CD4-positive, CD25-positive, alpha-beta regulatory T cell (primary cell): ENCODE measurements at regions not wholly inside any gene's neighbourhood (a gene's known extent, or its start where the extent isn't known, plus 50 kb on each side); places are given as distances from the start of the nearest gene placed in this dataset.

Experiments
- ATAC-seq, 2 donors: fragments of 150-1000 bp; cut with Tn5 transposase; one replicate each; pipeline ENCODE4 v1.10.0; 2021; ENCODE audit warnings: low read depth in 2 of 2, moderate number of reproducible peaks in 2 of 2, moderate library complexity in 1 of 2
- DNase-seq, 3 donors: peaks; one replicate each; pipeline versions ENCODE4 v3.0.0 to v3.0.0-alpha.2; 2012 to 2022; ENCODE audit warnings: mixed read lengths in 1 of 3
- H3K27ac ChIP-seq: one replicate; pipeline ENCODE4 v1.7.0; 2013; ENCODE audit warnings: mild to moderate bottlenecking, low read length; ENCODE audit not compliant: insufficient read depth, poor library complexity, severe bottlenecking
- H3K27me3 ChIP-seq: one replicate; pipeline ENCODE4 v1.7.0; 2013; ENCODE audit warnings: low read length; ENCODE audit not compliant: control insufficient read depth, insufficient read depth
- H3K36me3 ChIP-seq: one replicate; pipeline ENCODE4 v1.7.0; 2013; ENCODE audit warnings: mild to moderate bottlenecking, low read length, moderate library complexity; ENCODE audit not compliant: control insufficient read depth, insufficient read depth
- H3K4me1 ChIP-seq: 2 replicates; pipeline ENCODE4 v1.7.0; 2013; ENCODE audit warnings: mild to moderate bottlenecking, low read length; ENCODE audit not compliant: insufficient read depth, control insufficient read depth, poor library complexity, severe bottlenecking
- H3K4me3 ChIP-seq: one replicate; pipeline ENCODE4 v1.7.0; 2013; ENCODE audit warnings: low read depth, mild to moderate bottlenecking, low read length, moderate library complexity
- H3K9me3 ChIP-seq, 2 experiments: 1 replicate in 1 of 2; 2 replicates in 1 of 2; pipeline ENCODE4 v1.7.0; 2013; ENCODE audit warnings: low read length in 2 of 2, mild to moderate bottlenecking in 1 of 2, moderate library complexity in 1 of 2; ENCODE audit not compliant: control insufficient read depth in 2 of 2
- H3K27ac Mint-ChIP-seq, 3 donors: one replicate each; pipeline ENCODE4 v1.8.0; 2020 to 2022; ENCODE audit warnings: mild to moderate bottlenecking in 3 of 3, mixed read lengths in 3 of 3, moderate library complexity in 2 of 3
- H3K27me3 Mint-ChIP-seq: one replicate; pipeline ENCODE4 v1.8.0; 2022; ENCODE audit warnings: mild to moderate bottlenecking, mixed read lengths
- H3K36me3 Mint-ChIP-seq: one replicate; pipeline ENCODE4 v1.8.0; 2020; ENCODE audit warnings: mixed read lengths
- H3K4me1 Mint-ChIP-seq, 4 donors: one replicate each; pipeline ENCODE4 v1.8.0; 2020 to 2022; ENCODE audit warnings: mixed read lengths in 4 of 4, mild to moderate bottlenecking in 1 of 4
- H3K4me3 Mint-ChIP-seq, 4 donors: one replicate each; pipeline ENCODE4 v1.8.0; 2020 to 2022; ENCODE audit warnings: mild to moderate bottlenecking in 4 of 4, mixed read lengths in 4 of 4, moderate library complexity in 3 of 4
- H3K9me3 Mint-ChIP-seq, 7 donors: one replicate each; pipeline ENCODE4 v1.8.0; 2020 to 2022; ENCODE audit warnings: mixed read lengths in 7 of 7, mild to moderate bottlenecking in 3 of 7, moderate library complexity in 2 of 7

DNA sequence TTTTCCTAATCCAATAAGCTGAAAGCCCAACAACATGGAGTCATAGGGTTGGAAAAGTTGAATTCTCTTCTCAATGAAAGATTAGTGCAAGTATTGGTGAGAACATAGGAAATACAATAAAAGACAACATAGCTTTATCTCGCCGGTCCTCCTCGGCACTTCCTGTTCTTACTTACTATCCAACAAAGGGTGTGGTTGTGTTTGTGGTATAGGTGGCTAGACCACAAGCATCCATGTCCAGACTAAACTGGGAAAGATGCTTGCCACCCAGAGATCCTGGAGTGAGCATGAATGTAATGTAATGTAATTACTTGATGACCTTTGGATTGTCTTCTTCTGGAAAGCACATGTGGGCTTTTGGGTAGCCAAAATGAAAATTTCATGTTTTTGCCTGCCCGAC, 223.8 kb downstream of the CPE start:
- ATAC-seq: no peak
- Mint-ChIP-seq H3K4me3 (no peak overlapping the region), H3K9me3 (peaks cover 0 to 7% (median 2%) of the 10 kb centered on the region in 7 donors), H3K27ac (no peak overlapping the region), H3K36me3 (no peaks in the 10 kb centered on the region), H3K27me3 (no peaks in the 10 kb centered on the region), H3K4me1 (no peaks in the 10 kb centered on the region)
- Histone ChIP-seq H3K4me1 (no peaks in the 10 kb centered on the region), H3K4me3 (no peak overlapping the region), H3K36me3 (no peaks in the 10 kb centered on the region), H3K9me3 (no peaks in the 10 kb centered on the region), H3K27ac (no peak overlapping the region), H3K27me3 (no peaks in the 10 kb centered on the region)
- no peak for DNase-seq

DNA sequence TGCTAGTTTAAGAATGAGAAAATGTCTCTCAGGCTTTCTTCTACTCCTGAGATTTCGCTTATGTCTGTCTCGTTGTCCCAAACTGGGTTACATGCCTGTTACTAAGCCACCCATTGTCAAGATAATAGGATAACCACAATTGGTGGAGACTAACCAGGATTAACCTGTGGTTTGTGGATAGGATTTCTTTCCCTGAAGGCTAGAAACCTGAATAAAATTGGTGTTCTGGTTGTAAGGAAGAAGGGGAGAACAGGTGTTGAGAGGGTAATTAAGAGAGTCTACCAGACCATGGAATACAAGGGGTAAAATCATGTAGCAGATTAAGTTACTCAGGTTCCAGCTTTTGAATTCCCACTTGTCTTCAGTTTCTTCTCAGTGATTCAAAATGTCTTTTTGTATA, 225.4 kb downstream of the CPE start:
- Mint-ChIP-seq H3K9me3 (peaks cover 0 to 7% (median 2%) of the 10 kb centered on the region in 7 donors), H3K4me1 (no peaks in the 10 kb centered on the region), H3K4me3 (no peak overlapping the region), H3K27me3 (no peaks in the 10 kb centered on the region), H3K27ac (no peak overlapping the region), H3K36me3 (no peaks in the 10 kb centered on the region)
- Histone ChIP-seq H3K9me3 (no peaks in the 10 kb centered on the region), H3K4me1 (no peaks in the 10 kb centered on the region), H3K27me3 (no peaks in the 10 kb centered on the region), H3K4me3 (no peak overlapping the region), H3K36me3 (no peaks in the 10 kb centered on the region), H3K27ac (no peak overlapping the region)
- ATAC-seq (no peak), DNase-seq (no peak)

- no peaks in the 10 kb centered on the region for H3K36me3 Mint-ChIP-seq
These were observed 227.0 kb downstream of the CPE start for GRCh38 chr4:165605811-165606210.

DNA sequence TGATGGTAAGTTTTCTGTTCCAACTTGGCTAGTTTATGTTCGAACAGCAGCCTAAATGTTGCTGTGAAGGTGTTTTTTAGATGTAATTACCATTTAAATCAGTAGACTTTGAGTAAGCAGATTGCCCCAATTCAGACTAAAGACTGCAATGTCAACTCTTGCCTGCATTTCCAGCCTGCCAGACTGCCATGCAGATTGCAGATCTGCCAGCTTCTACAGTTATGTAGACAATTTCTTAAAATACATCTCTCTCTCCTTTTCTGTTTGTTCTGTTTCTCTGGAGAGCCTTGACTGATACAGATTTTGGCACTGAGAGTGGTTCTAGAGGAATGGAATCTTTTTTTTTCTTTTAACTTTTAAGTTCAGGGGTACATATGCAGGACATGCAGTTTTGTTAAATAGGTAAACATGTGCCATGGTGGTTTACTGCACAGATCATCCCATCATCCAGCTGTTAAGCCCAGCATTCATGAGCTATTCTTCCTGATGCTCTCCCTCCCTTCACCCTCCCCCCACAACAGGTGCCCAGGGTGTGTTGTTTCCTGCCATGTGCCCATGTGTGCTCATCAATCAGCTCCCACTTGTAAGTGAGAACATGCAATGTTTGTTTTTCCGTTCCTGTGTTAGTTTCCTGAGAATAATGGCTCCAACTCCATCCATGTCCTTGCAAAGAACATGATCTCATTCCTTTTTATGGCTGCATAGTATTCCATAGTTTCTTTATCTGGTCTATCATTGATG, 227.8 kb downstream of the CPE start:
- Mint-ChIP-seq H3K27ac (peak overlapping the region in 1 of 3 donors; percentile 2), H3K4me3 (no peak overlapping the region), H3K9me3 (peaks cover 0 to 12% (median 4%) of the 10 kb centered on the region in 7 donors), H3K4me1 (peaks cover 0 to 8% (median 0%) of the 10 kb centered on the region in 4 donors), H3K36me3 (no peaks in the 10 kb centered on the region), H3K27me3 (no peaks in the 10 kb centered on the region)
- DNase-seq (no peak), ATAC-seq (no peak)
- no peak overlapping the region for H3K4me3 ChIP-seq
- no peaks in the 10 kb centered on the region for H3K36me3 ChIP-seq
- H3K27me3 ChIP-seq: no peaks in the 10 kb centered on the region
- H3K27ac ChIP-seq: no peak overlapping the region
- no peaks in the 10 kb centered on the region for H3K4me1 ChIP-seq
- no peaks in the 10 kb centered on the region for H3K9me3 ChIP-seq

More at GRCh38 chr4:165605811-165606210, 227.0 kb downstream of the CPE start:
- Mint-ChIP-seq H3K9me3 (peaks cover 0 to 8% (median 2%) of the 10 kb centered on the region in 7 donors), H3K27me3 (no peaks in the 10 kb centered on the region), H3K27ac (no peak overlapping the region), H3K4me3 (no peak overlapping the region), H3K4me1 (peaks cover 0 to 4% (median 0%) of the 10 kb centered on the region in 4 donors)
- Histone ChIP-seq H3K4me3 (no peak overlapping the region), H3K27me3 (no peaks in the 10 kb centered on the region), H3K36me3 (no peaks in the 10 kb centered on the region), H3K9me3 (no peaks in the 10 kb centered on the region), H3K4me1 (no peaks in the 10 kb centered on the region), H3K27ac (no peak overlapping the region)
- DNase-seq (no peak), ATAC-seq (no peak)

DNA sequence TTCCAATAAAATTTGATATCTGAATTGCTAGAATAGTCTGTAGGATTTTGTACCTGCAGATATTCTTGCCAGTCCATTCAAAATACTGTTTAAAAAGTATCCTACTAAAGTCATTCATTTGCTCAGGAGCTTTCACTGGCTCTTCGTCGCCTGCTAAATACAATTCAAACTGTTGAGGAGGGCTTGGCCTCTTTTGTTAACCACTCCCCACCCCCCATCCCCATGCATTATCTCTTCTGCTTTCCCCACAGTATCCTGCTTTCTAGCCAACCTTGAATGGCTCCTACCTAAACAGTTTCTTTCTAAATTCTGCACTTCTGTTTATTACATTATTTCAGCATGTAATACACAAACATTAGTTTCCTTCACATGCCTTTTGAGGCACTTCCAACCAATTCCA, 230.8 kb downstream of the CPE start:
- no peak overlapping the region for H3K4me3 Mint-ChIP-seq
- no peaks in the 10 kb centered on the region for H3K27me3 ChIP-seq
- peaks cover 0 to 12% (median 4%) of the 10 kb centered on the region in 7 donors for H3K9me3 Mint-ChIP-seq
- DNase-seq (no peak), ATAC-seq (no peak)
- H3K36me3 Mint-ChIP-seq: no peaks in the 10 kb centered on the region
- no peaks in the 10 kb centered on the region for H3K9me3 ChIP-seq
- peaks cover 0 to 8% (median 3%) of the 10 kb centered on the region in 4 donors for H3K4me1 Mint-ChIP-seq
- no peaks in the 10 kb centered on the region for H3K4me1 ChIP-seq
- no peaks in the 10 kb centered on the region for H3K27me3 Mint-ChIP-seq
- H3K4me3 ChIP-seq: no peak overlapping the region
- no peak overlapping the region for H3K27ac Mint-ChIP-seq
- no peak overlapping the region for H3K27ac ChIP-seq
- H3K36me3 ChIP-seq: no peaks in the 10 kb centered on the region

DNA sequence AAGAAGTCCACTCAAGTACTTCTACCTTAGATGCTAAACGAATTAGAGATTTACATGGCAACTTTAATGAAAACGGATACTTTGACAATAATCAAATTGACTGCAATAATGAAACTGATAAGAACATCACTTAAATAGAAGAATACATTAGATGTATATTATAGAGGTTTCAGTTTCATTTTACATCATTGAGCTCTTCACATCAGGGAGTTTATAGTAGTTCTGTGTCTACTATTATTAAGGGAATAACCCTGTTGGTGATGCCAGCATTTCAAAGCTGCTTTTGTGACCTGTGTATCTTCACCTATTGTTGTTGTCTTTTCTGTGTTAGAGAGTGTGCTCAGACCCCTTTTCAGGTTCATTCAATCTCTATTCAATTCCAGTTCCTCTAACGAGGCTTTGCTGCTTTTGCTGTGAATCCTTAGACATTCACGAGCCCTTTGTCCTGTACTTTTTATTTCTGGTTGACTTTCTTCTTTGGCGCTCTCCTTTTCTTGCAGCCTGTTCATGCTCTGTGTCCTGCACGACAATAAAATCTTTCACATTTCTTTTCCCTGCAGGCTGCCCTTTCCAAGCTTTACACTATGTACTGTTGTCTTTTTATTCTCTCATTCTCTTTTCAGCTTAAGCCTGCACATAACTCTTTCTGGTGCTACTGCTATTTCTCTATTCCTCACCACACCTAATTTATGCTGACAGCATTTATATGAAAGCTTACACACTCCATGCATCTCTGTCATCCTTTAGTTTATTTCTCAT, 232.1 kb downstream of the CPE start:
- H3K27me3 ChIP-seq: no peaks in the 10 kb centered on the region
- H3K4me3 ChIP-seq: peak overlapping the region; percentile 46
- Mint-ChIP-seq H3K9me3 (peaks cover 0 to 12% (median 2%) of the 10 kb centered on the region in 7 donors), H3K27ac (no peak overlapping the region), H3K27me3 (no peaks in the 10 kb centered on the region), H3K36me3 (no peaks in the 10 kb centered on the region), H3K4me3 (peak overlapping the region in 2 of 4 donors; percentile 3 to 79), H3K4me1 (peaks cover 0 to 8% (median 3%) of the 10 kb centered on the region in 4 donors)
- DNase-seq (peak in 1 of 3 donors; percentile 1), ATAC-seq (no peak)
- H3K36me3 ChIP-seq: no peaks in the 10 kb centered on the region
- no peak overlapping the region for H3K27ac ChIP-seq
- no peaks in the 10 kb centered on the region for H3K9me3 ChIP-seq
- H3K4me1 ChIP-seq: no peaks in the 10 kb centered on the region

GRCh38 chr4:165612936-165613335, 234.1 kb downstream of the CPE start:
- no peak overlapping the region for H3K4me3 ChIP-seq
- Mint-ChIP-seq H3K27me3 (no peaks in the 10 kb centered on the region), H3K9me3 (peaks cover 0 to 6% (median 2%) of the 10 kb centered on the region in 7 donors), H3K36me3 (no peaks in the 10 kb centered on the region), H3K4me3 (no peak overlapping the region), H3K27ac (no peak overlapping the region), H3K4me1 (peaks cover 0 to 8% (median 3%) of the 10 kb centered on the region in 4 donors)
- no peak overlapping the region for H3K27ac ChIP-seq
- no peaks in the 10 kb centered on the region for H3K27me3 ChIP-seq
- no peaks in the 10 kb centered on the region for H3K9me3 ChIP-seq
- ATAC-seq (no peak), DNase-seq (peak in 1 of 3 donors; percentile 3)
- H3K36me3 ChIP-seq: no peaks in the 10 kb centered on the region
- no peaks in the 10 kb centered on the region for H3K4me1 ChIP-seq
